ENCODE measurements at regions not wholly inside any gene's neighbourhood (a gene's known extent, or its start where the extent isn't known, plus 50 kb on each side); places are given as distances from the start of the nearest gene placed in this dataset.

- no peaks in the 10 kb centered on the region for H3K4me1 ChIP-seq (ENCODE audit: control insufficient read depth, insufficient read depth, low read length)
- no peak overlapping the region for H3K4me3 ChIP-seq (ENCODE audit: low read depth in 2 of 2, low read length in 2 of 2)
- peaks cover 11% of the 10 kb centered on the region for H3K27me3 ChIP-seq (ENCODE audit: control insufficient read depth, insufficient read depth, low read length)
- intact Hi-C loops (cut with micrococcal nuclease; ENCODE audit: unreplicated experiment) = no loop called here
- ChIA-PET CTCF (no interaction called here), POLR2A (no interaction called here)
- no peaks in the 10 kb centered on the region for H3K36me3 ChIP-seq (ENCODE audit: control insufficient read depth, insufficient read depth, low read length)
- ATAC-seq (no peak), DNase-seq (ENCODE audit: low read depth, low spot score) (no peak)
- in situ Hi-C loops (cut with HindIII; ENCODE audit: low pct_unique_long_range_greater_than_20kb, low sequenced_read_pairs) = no loop called here
- H3K27ac ChIP-seq (ENCODE audit: low read length) = no peak overlapping the region
- no TSS peak for BruUV-seq (replicated peaks)
- H3K9me3 ChIP-seq (ENCODE audit: control insufficient read depth, insufficient read depth, low read depth, low read length) = no peaks in the 10 kb centered on the region
- TF ChIP-seq SIN3A (IDR thresholded peaks at IDR 0.05; ENCODE audit: borderline replicate concordance, insufficient read depth, low read depth, low read length) (no peak), POLR2AphosphoS5 (IDR thresholded peaks at IDR 0.05; ENCODE audit: low read depth, low read length) (no peak), CTCF (IDR thresholded peaks at IDR 0.05) (no peak), REST (IDR thresholded peaks at IDR 0.05; ENCODE audit: insufficient read depth in 1 of 2, low read depth in 2 of 2, low read length in 1 of 2) (no peak), TCF7L2 (IDR thresholded peaks at IDR 0.05; ENCODE audit: low read depth, low read length) (no peak)
These were observed 113.2 kb upstream of the SATB2 start for GRCh38 chr2:199570934-199571333.

GRCh38 chr2:199569336-199569735, 111.6 kb upstream of the SATB2 start:
- Histone ChIP-seq H3K4me1 (ENCODE audit: control insufficient read depth, insufficient read depth, low read length) (no peaks in the 10 kb centered on the region), H3K36me3 (ENCODE audit: control insufficient read depth, insufficient read depth, low read length) (no peaks in the 10 kb centered on the region), H3K9me3 (ENCODE audit: control insufficient read depth, insufficient read depth, low read depth, low read length) (no peaks in the 10 kb centered on the region), H3K27me3 (ENCODE audit: control insufficient read depth, insufficient read depth, low read length) (peaks cover 9% of the 10 kb centered on the region), H3K27ac (ENCODE audit: low read length) (no peak overlapping the region), H3K4me3 (ENCODE audit: low read depth in 2 of 2, low read length in 2 of 2) (no peak overlapping the region)
- CTCF ChIA-PET = no interaction called here
- DNase-seq (ENCODE audit: low read depth, low spot score) (no peak), ATAC-seq (no peak)
- intact Hi-C loops (cut with micrococcal nuclease; ENCODE audit: unreplicated experiment) = no loop called here
- TF ChIP-seq SIN3A (IDR thresholded peaks at IDR 0.05; ENCODE audit: borderline replicate concordance, insufficient read depth, low read depth, low read length) (no peak), TCF7L2 (IDR thresholded peaks at IDR 0.05; ENCODE audit: low read depth, low read length) (no peak), REST (IDR thresholded peaks at IDR 0.05; ENCODE audit: insufficient read depth in 1 of 2, low read depth in 2 of 2, low read length in 1 of 2) (no peak), POLR2AphosphoS5 (IDR thresholded peaks at IDR 0.05; ENCODE audit: low read depth, low read length) (no peak), CTCF (IDR thresholded peaks at IDR 0.05) (no peak)
- BruUV-seq (replicated peaks) = no TSS peak
- in situ Hi-C loops (cut with HindIII; ENCODE audit: low pct_unique_long_range_greater_than_20kb, low sequenced_read_pairs) = no loop called here
- POLR2A ChIA-PET = no interaction called here
